HG03175 (cell line): ENCODE measurements at regions not wholly inside any gene's neighbourhood (a gene's known extent, or its start where the extent isn't known, plus 50 kb on each side); places are given as distances from the start of the nearest gene placed in this dataset.
"Not testable (repeated sequence)": the region's sequence is repeated elsewhere in the genome, so short reads cannot be mapped to it uniquely, and the experiment has no call there.

Experiments
- ATAC-seq: cut with Tn5 transposase; IDR thresholded peaks from one replicate; pipeline ENCODE4 v1.9.1; 2021; ENCODE audit warnings: mild to moderate bottlenecking, moderate library complexity; ENCODE audit not compliant: unreplicated experiment

GRCh38 chr3:67064105-67064504, 66.0 kb downstream of the KBTBD8 start:
- no peak for ATAC-seq

- peak; percentile 89 for ATAC-seq
Measured at GRCh38 chr3:67067251-67067650, 69.1 kb downstream of the KBTBD8 start.

- ATAC-seq, result not testable (repeated sequence)
Measured at GRCh38 chr3:67072640-67073039, 74.5 kb downstream of the KBTBD8 start.

GRCh38 chr3:67073812-67074211, 75.7 kb downstream of the KBTBD8 start:
- ATAC-seq, result no peak

DNA sequence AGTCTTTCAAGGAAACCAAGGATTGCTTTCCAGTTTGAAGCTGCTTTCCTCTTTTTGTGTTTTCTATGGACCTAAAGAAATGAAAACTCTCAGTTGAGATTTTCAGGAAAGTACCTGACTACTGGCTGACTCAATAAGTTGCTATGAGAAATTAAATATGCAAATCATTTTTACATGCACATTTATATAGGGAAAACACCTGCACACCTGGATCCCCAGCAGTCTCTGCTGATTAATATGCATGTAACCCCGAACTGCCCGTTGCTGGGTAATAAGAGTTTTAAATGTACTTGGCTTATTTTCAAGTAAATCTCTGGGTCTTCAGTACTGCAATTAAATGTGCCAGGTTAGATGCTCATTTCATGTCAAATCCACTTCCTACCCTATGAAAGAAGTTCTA, 77.2 kb downstream of the KBTBD8 start:
- no peak for ATAC-seq

DNA sequence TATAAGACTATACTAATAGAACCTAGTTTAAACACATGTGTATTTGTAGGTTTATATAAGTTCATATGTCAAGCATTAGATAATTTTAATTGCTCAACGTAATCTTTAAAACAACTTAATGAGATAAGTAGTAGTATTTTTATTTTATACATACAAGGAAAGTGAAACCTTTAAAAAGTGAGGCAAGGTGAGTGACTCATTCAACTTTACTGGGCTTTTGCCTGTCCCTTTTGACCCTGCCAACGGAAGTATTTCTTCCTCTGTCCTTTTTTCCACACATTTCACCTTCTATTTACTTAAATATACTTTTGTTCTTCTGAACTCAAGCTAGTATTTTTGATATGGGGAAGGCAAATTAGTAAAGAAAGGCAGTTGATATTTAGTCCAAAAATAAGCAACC, 78.5 kb downstream of the KBTBD8 start:
- ATAC-seq, result no peak

- ATAC-seq, result no peak
Measured at GRCh38 chr3:67077656-67078055, 79.5 kb downstream of the KBTBD8 start.

- no peak for ATAC-seq
Measured at GRCh38 chr3:67082533-67083024, 84.5 kb downstream of the KBTBD8 start.

DNA sequence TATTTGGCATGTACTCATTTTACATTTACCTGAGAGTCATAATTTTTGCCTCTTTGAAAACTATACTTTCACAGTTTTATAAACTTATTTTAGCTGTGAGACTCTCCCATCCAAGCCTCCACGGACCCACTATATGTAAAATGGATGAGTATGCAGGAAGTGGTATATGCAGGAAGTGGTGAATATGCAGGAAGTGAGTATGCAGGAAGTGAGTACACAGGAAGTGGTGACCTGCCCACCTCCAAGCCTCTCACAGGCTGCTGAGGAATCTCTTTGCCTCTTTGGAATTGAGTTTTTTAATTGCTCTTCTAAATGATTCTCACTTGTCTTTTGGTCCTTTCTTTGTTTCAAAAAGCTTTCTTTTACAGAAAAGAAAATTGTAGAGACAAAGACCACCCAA, 85.2 kb downstream of the KBTBD8 start:
- peak; percentile 91 for ATAC-seq

DNA sequence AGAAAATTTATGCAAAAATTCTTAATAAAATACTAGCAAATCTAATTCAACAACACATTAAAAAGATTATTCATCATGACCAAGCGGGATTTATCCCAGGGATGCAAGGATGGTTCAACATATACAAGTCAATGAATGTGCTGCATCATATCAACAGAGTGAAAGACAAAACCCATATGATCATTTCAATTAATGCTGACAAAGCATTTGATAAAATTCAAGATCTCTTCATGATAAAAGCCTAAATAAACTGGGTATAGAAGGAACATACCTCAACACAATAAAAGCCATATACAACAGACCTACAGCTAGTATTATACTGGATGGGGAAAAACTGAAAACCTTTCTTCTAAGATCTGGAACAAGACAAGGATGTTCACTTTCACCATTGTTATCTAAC, 89.7 kb downstream of the KBTBD8 start:
- ATAC-seq, result no peak

GRCh38 chr3:67090474-67090873, 92.4 kb downstream of the KBTBD8 start:
- ATAC-seq, result no peak

DNA sequence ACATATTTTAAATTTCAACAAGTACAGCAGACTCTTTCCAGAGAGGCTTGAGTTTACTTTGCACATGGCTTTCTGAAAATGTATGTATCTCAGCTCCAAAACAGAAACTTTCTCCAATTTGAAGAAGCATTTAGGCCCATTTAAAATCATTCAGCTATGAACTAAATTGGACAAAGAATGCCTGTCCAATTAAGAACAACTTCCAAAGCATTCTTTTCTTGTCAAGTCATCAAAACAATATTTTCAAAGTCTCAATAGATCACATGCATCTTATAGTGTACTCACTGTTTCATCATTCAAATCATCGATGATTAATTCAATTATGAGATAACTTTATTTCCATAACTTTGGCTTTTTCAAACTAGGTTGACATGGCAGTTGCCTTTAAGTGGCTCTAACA, 95.2 kb downstream of the KBTBD8 start:
- ATAC-seq, result no peak

DNA sequence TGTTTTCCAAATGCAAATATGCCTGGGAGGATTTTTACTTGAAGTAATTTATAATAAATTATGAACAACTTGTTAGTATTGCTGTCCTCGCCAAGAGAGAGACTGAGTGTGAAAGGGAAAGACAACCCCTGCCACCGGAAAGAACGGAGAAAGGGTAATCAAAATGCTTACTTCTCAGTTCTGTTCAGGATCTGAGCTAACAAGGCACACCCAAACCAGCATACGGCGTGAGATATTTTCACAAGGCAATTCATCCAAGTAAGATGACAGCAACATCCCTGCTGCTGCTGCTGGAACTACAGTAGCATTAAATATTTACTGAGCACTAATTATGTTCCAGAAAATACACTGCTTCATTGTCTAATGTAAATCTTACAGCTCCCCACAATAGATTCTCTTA, 96.1 kb downstream of the KBTBD8 start:
- ATAC-seq, result no peak

- ATAC-seq, result no peak
Measured at GRCh38 chr3:67094774-67095173, 96.7 kb downstream of the KBTBD8 start.

GRCh38 chr3:67104388-67104787, 106.3 kb downstream of the KBTBD8 start:
- ATAC-seq, result no peak

- ATAC-seq, result no peak
Measured at GRCh38 chr3:67106874-67107273, 108.8 kb downstream of the KBTBD8 start.

GRCh38 chr3:67109651-67110204, 111.6 kb downstream of the KBTBD8 start:
- no peak for ATAC-seq

GRCh38 chr3:67113802-67114407, 115.8 kb downstream of the KBTBD8 start:
- ATAC-seq, result peak; percentile 98

GRCh38 chr3:67118122-67118521, 120.0 kb downstream of the KBTBD8 start:
- ATAC-seq, result no peak

GRCh38 chr3:67118635-67119034, 120.5 kb downstream of the KBTBD8 start:
- no peak for ATAC-seq

DNA sequence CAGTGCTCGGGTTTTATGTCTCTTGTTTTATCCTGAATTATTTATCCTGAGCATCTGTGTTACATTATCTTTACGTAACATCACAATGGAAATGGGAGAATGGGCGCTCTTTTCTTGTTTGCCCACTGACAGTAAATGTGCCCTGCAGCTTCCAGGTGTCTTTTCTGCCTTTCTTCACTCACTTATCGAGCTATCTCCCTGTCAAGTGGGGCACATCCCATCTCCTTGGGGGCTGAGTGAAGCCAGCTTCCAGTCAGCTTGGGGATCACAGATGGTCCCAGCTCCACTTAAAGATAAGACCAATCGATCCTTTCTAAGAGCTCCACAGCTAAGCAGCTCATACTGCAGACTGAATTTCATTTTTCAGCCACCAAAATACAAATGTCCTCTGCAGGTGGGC, 125.8 kb downstream of the KBTBD8 start:
- no peak for ATAC-seq

DNA sequence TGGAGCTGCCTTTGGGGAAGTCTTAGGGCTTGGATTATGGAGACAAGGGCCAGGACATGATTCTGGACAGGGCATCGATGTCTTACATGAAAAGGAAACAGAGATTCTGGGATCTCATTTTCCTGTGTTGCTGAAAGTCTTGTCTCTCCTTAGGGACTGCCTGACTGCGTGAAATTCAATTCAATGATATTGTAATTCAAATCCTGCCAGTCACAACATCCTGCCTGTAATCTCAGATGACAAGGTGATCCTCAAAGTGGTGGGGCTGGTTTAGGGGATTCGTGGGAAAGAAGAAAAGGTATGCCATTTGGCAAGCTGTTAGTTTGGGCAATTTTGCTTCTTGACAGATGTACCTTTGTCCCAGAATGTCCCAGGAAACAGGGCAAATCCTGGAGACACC, 129.1 kb downstream of the KBTBD8 start:
- ATAC-seq, result no peak

- no peak for ATAC-seq
Measured at GRCh38 chr3:67142432-67142831, 144.3 kb downstream of the KBTBD8 start.
